ENCODE measurements at regions not wholly inside any gene's neighbourhood (a gene's known extent, or its start where the extent isn't known, plus 50 kb on each side); places are given as distances from the start of the nearest gene placed in this dataset.
"Not testable (repeated sequence)": the region's sequence is repeated elsewhere in the genome, so short reads cannot be mapped to it uniquely, and the experiment has no call there.

- TF ChIP-seq POLR2A, CTCF, POLR2AphosphoS5 (IDR thresholded peaks at IDR 0.05): not testable (repeated sequence)
Measured at GRCh38 chr7:79400-80055, 112.8 kb upstream of the FAM20C start.
